T-helper 1 cell treated with Interleukin-12 subunit alpha and Interleukin-12 subunit beta and Interleukin-4 antibody, amounts not matched to agents 30 μg/mL and 1 μg/mL, for 36 hours (primary cell): ENCODE measurements at regions not wholly inside any gene's neighbourhood (a gene's known extent, or its start where the extent isn't known, plus 50 kb on each side); places are given as distances from the start of the nearest gene placed in this dataset.

Experiments
- H3K27ac Mint-ChIP-seq: one replicate; pipeline ENCODE4 v1.8.0; 2021; ENCODE audit warnings: mild to moderate bottlenecking, mixed read lengths
- H3K27me3 Mint-ChIP-seq: one replicate; pipeline ENCODE4 v1.8.0; 2021; ENCODE audit warnings: low read depth, mixed read lengths
- H3K36me3 Mint-ChIP-seq: one replicate; pipeline ENCODE4 v1.8.0; 2021; ENCODE audit warnings: low read depth, mixed read lengths
- H3K4me1 Mint-ChIP-seq: one replicate; pipeline ENCODE4 v1.8.0; 2021; ENCODE audit warnings: low read depth, mixed read lengths
- H3K4me3 Mint-ChIP-seq: one replicate; pipeline ENCODE4 v1.8.0; 2021; ENCODE audit warnings: mild to moderate bottlenecking, moderate library complexity, mixed read lengths
- H3K9me3 Mint-ChIP-seq: one replicate; pipeline ENCODE4 v1.8.0; 2021; ENCODE audit warnings: mixed read lengths

GRCh38 chr4:26176598-26177149 is 144.1 kb upstream of the RBPJ start:
- no peaks in the 10 kb centered on the region for H3K27me3 Mint-ChIP-seq
- no peak overlapping the region for H3K4me3 Mint-ChIP-seq
- no peak overlapping the region for H3K27ac Mint-ChIP-seq
- peaks cover 2% of the 10 kb centered on the region for H3K36me3 Mint-ChIP-seq
- peaks cover 3% of the 10 kb centered on the region for H3K9me3 Mint-ChIP-seq
- H3K4me1 Mint-ChIP-seq, result peaks cover 26% of the 10 kb centered on the region

GRCh38 chr4:26178854-26179253 is 142.0 kb upstream of the RBPJ start:
- no peak overlapping the region for H3K27ac Mint-ChIP-seq
- H3K36me3 Mint-ChIP-seq, result peaks cover 2% of the 10 kb centered on the region
- no peak overlapping the region for H3K4me3 Mint-ChIP-seq
- H3K27me3 Mint-ChIP-seq, result no peaks in the 10 kb centered on the region
- peaks cover 25% of the 10 kb centered on the region for H3K4me1 Mint-ChIP-seq
- peaks cover 3% of the 10 kb centered on the region for H3K9me3 Mint-ChIP-seq

GRCh38 chr4:26179316-26179760 is 141.5 kb upstream of the RBPJ start:
- H3K27me3 Mint-ChIP-seq, result no peaks in the 10 kb centered on the region
- H3K36me3 Mint-ChIP-seq, result peaks cover 2% of the 10 kb centered on the region
- peaks cover 3% of the 10 kb centered on the region for H3K9me3 Mint-ChIP-seq
- no peak overlapping the region for H3K4me3 Mint-ChIP-seq
- no peak overlapping the region for H3K27ac Mint-ChIP-seq
- H3K4me1 Mint-ChIP-seq, result peaks cover 21% of the 10 kb centered on the region

GRCh38 chr4:26181616-26182015 is 139.2 kb upstream of the RBPJ start:
- Mint-ChIP-seq H3K27ac (no peak overlapping the region), H3K36me3 (peaks cover 2% of the 10 kb centered on the region), H3K9me3 (peaks cover 3% of the 10 kb centered on the region), H3K4me1 (peaks cover 10% of the 10 kb centered on the region), H3K27me3 (no peaks in the 10 kb centered on the region), H3K4me3 (no peak overlapping the region)

- Mint-ChIP-seq H3K4me1 (peaks cover 7% of the 10 kb centered on the region), H3K36me3 (peaks cover 2% of the 10 kb centered on the region), H3K4me3 (no peak overlapping the region), H3K9me3 (peaks cover 3% of the 10 kb centered on the region), H3K27me3 (no peaks in the 10 kb centered on the region), H3K27ac (no peak overlapping the region)
These were observed 137.8 kb upstream of the RBPJ start for GRCh38 chr4:26183017-26183416.

GRCh38 chr4:26185436-26185835 is 135.4 kb upstream of the RBPJ start:
- no peaks in the 10 kb centered on the region for H3K9me3 Mint-ChIP-seq

GRCh38 chr4:26191353-26191752 is 129.5 kb upstream of the RBPJ start:
- H3K27ac Mint-ChIP-seq, result no peak overlapping the region
- H3K4me3 Mint-ChIP-seq, result no peak overlapping the region
- peaks cover 10% of the 10 kb centered on the region for H3K36me3 Mint-ChIP-seq
- no peaks in the 10 kb centered on the region for H3K27me3 Mint-ChIP-seq
- peaks cover 31% of the 10 kb centered on the region for H3K4me1 Mint-ChIP-seq
- no peaks in the 10 kb centered on the region for H3K9me3 Mint-ChIP-seq

More at GRCh38 chr4:26185436-26185835, 135.4 kb upstream of the RBPJ start:
- Mint-ChIP-seq H3K36me3 (peaks cover 2% of the 10 kb centered on the region), H3K27me3 (no peaks in the 10 kb centered on the region), H3K27ac (no peak overlapping the region), H3K4me1 (peaks cover 1% of the 10 kb centered on the region), H3K4me3 (no peak overlapping the region)

- H3K27ac Mint-ChIP-seq, result peak overlapping the region; percentile 69
These were observed 127.6 kb upstream of the RBPJ start for GRCh38 chr4:26192899-26193869.

GRCh38 chr4:26194764-26195163 is 126.0 kb upstream of the RBPJ start:
- H3K9me3 Mint-ChIP-seq, result no peaks in the 10 kb centered on the region
- H3K27ac Mint-ChIP-seq, result no peak overlapping the region
- H3K4me1 Mint-ChIP-seq, result peaks cover 56% of the 10 kb centered on the region
- H3K36me3 Mint-ChIP-seq, result peaks cover 14% of the 10 kb centered on the region
- peaks cover 5% of the 10 kb centered on the region for H3K27me3 Mint-ChIP-seq
- H3K4me3 Mint-ChIP-seq, result no peak overlapping the region

More at GRCh38 chr4:26192899-26193869, 127.6 kb upstream of the RBPJ start:
- peak overlapping the region; percentile 29 for H3K4me3 Mint-ChIP-seq
- H3K4me1 Mint-ChIP-seq, result peaks cover 44% of the 10 kb centered on the region
- peaks cover 5% of the 10 kb centered on the region for H3K27me3 Mint-ChIP-seq
- peaks cover 12% of the 10 kb centered on the region for H3K36me3 Mint-ChIP-seq
- H3K9me3 Mint-ChIP-seq, result no peaks in the 10 kb centered on the region

GRCh38 chr4:26196567-26196966 is 124.2 kb upstream of the RBPJ start:
- Mint-ChIP-seq H3K4me1 (peaks cover 61% of the 10 kb centered on the region), H3K27ac (peak overlapping the region; percentile 93), H3K9me3 (peaks cover 1% of the 10 kb centered on the region), H3K36me3 (peaks cover 20% of the 10 kb centered on the region), H3K27me3 (peaks cover 11% of the 10 kb centered on the region), H3K4me3 (peak overlapping the region; percentile 37)

GRCh38 chr4:26197018-26197779 is 123.6 kb upstream of the RBPJ start:
- peak overlapping the region; percentile 68 for H3K4me3 Mint-ChIP-seq
- peak overlapping the region; percentile 93 for H3K27ac Mint-ChIP-seq
- H3K27me3 Mint-ChIP-seq, result peaks cover 17% of the 10 kb centered on the region
- H3K36me3 Mint-ChIP-seq, result peaks cover 23% of the 10 kb centered on the region
- H3K4me1 Mint-ChIP-seq, result peaks cover 64% of the 10 kb centered on the region
- peaks cover 7% of the 10 kb centered on the region for H3K9me3 Mint-ChIP-seq

- Mint-ChIP-seq H3K4me3 (peak overlapping the region; percentile 9), H3K27me3 (peaks cover 17% of the 10 kb centered on the region), H3K27ac (peak overlapping the region; percentile 93), H3K4me1 (peaks cover 63% of the 10 kb centered on the region), H3K36me3 (peaks cover 25% of the 10 kb centered on the region), H3K9me3 (peaks cover 17% of the 10 kb centered on the region)
These were observed 121.9 kb upstream of the RBPJ start for GRCh38 chr4:26198931-26199330.

- H3K36me3 Mint-ChIP-seq, result peaks cover 29% of the 10 kb centered on the region
- H3K4me1 Mint-ChIP-seq, result peaks cover 66% of the 10 kb centered on the region
- H3K27me3 Mint-ChIP-seq, result peaks cover 17% of the 10 kb centered on the region
These were observed 121.2 kb upstream of the RBPJ start for GRCh38 chr4:26199596-26199995.

GRCh38 chr4:26201120-26201519 is 119.7 kb upstream of the RBPJ start:
- H3K27me3 Mint-ChIP-seq, result peaks cover 17% of the 10 kb centered on the region
- no peak overlapping the region for H3K4me3 Mint-ChIP-seq
- peaks cover 61% of the 10 kb centered on the region for H3K4me1 Mint-ChIP-seq
- peaks cover 31% of the 10 kb centered on the region for H3K36me3 Mint-ChIP-seq
- H3K27ac Mint-ChIP-seq, result no peak overlapping the region
- peaks cover 17% of the 10 kb centered on the region for H3K9me3 Mint-ChIP-seq

More at GRCh38 chr4:26199596-26199995, 121.2 kb upstream of the RBPJ start:
- peaks cover 17% of the 10 kb centered on the region for H3K9me3 Mint-ChIP-seq
- H3K27ac Mint-ChIP-seq, result no peak overlapping the region
- no peak overlapping the region for H3K4me3 Mint-ChIP-seq
